CD1c-positive myeloid dendritic cell (primary cell): ENCODE measurements at regions not wholly inside any gene's neighbourhood (a gene's known extent, or its start where the extent isn't known, plus 50 kb on each side); places are given as distances from the start of the nearest gene placed in this dataset.
A peak's percentile ranks its signal among the peaks of the same experiment; 100 is the strongest.
"Not testable (repeated sequence)": the region's sequence is repeated elsewhere in the genome, so short reads cannot be mapped to it uniquely, and the experiment has no call there.

ENCODE experiments used
- DNase-seq: peaks from one replicate; pipeline ENCODE4 v3.0.0-alpha.2; 2016; ENCODE audit errors: extremely low spot score

DNA sequence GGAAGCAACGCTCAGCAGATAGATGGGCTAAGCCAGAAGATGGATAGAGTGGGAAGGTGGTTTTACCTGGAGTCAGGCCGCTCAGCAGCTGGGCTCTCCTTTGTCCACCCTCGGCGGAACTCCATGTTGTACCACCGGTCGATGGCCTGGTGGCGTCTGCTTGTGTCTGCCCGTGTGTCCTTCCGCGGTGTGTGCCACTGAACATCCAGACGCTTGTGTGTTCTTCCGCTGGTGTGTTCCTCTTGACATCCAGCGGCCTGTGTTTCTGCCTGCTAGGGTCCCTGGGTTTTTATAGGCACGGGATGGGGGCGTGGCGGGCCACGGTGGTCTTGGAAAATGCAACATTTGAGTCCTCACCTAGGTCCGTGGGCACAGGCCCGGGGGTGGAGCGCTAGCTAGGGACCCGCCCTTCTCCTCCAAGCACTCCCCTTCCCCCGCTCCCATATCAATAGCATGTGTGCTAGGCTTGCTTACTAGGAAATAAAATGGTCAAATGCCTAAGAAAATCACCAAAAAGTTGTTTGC lies 1431.7 kb upstream of the ACVR2A start:
- no peak for DNase-seq

GRCh38 chr2:146412625-146413024 lies 1432.2 kb upstream of the ACVR2A start:
- DNase-seq, result no peak

DNA sequence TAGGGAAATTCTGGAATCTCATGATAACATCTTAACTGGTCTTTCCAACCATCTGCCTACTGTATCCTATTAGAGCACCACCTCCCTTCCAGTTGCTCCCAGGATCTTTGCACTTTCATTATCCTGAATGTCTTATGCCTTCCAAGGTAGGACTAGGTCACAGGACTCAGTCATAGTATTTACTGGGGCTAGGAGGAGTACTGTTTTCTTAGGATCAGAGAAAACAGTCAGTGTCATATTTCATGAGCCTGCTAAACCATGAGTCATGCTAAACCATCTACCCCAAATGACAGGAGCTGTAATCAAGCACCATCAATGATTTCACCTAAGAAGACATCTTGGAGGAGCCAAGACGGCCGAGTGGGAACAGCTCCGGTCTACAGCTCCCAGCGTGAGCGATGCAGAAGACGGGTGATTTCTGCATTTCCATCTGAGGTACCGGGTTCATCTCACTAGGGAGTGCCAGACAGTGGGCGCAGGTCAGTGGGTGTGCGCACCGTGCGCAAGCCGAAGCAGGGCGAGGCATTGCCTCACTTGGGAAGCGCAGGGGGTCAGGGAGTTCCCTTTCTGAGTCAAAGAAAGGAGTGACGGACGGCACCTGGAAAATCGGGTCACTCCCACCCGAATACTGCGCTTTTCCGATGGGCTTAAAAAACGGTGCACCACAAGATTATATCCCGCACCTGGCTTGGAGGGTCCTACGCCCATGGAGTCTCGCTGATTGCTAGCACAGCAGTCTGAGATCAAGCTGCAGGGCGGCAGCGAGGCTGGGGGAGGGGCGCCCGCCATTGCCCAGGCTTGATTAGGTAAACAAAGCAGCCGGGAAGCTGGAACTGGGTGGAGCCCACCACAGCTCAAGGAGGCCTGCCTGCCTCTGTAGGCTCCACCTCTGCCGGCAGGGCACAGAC lies 1439.2 kb upstream of the ACVR2A start:
- DNase-seq, result not testable (repeated sequence)

DNA sequence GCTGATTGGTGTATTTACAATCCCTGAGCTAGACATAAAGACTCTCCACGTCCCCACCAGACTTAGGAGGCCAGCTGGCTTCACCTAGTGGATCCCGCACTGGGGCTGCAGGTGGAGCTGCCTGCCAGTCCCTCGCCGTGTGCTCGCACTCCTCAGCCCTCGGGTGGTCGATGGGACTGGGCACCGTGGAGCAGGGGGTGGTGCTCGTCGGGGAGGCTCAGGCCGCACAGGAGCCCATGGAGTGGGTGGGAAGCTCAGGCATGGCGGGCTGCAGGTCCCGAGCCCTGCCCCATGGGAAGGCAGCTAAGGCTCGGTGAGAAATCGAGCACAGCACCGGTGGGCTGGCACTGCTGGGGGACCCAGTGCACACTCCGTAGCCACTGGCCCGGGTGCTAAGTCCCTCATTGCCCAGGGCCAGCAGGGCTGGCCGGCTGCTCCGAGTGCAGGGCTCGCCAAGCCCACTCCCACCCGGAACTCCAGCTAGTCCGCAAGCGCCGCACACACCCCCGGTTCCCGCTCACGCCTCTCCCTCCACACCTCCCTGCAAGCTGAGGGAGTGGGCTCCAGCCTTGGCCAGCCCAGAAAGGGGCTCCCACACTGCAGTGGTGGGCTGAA lies 1441.2 kb upstream of the ACVR2A start:
- not testable (repeated sequence) for DNase-seq

DNA sequence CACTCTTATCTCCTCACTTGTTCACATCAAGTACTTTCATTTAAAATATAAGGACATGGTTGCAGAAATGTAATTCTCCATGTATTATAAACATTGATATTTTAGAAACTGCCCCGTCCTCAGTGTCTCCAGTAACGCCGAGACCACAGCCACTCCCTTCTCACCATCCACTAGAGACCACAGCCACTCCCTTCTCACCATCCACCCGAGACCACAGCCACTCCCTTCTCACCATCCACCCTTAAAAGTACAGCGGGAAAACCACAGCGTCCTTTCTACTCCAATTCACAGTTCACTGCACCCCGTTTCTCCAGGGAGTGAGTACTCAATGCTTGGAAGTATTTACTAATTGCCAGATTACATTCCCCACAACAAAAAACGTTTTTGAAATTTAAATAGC lies 1452.2 kb upstream of the ACVR2A start:
- no peak for DNase-seq

DNA sequence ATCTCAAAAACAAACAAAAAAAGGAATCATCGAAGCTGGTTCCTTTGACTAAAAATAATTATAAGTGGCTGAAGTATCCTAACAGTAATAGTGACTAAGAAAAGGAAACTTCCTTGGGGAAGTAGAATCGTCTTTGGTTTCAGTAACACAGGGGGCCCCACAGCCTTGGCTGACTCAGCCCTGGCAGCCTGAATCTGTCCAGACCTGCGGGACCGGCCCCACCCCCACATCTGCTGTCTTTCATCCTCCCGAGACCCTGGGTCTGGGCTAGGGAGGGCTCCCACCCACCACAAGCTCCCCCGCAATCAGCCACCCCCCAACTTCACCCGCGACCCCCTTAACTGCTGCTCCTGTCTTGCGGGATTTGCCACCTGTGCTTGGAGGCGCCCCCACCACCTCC lies 1452.6 kb upstream of the ACVR2A start:
- peak; percentile 4 for DNase-seq

DNA sequence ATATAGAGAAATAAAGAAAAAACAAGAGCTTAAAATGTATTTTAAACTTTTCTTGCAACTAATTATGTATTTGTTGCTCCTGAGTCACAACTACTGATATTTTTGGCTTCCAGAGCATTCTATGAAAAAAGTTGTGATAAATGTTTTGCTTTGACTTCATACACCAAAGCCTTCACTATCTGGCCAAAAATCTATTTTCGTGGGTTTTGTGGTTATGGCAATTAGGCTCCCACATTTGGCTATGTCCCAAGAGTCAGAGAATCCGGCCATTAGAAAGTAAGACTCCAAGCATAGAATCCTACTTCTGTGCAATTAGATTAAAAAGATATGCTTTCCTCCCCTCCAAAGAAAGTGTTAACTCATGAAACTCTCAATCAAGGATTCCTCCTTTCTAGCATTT lies 1456.1 kb upstream of the ACVR2A start:
- DNase-seq, result no peak

GRCh38 chr2:146386096-146386495 lies 1458.7 kb upstream of the ACVR2A start:
- no peak for DNase-seq

GRCh38 chr2:146385031-146385430 lies 1459.8 kb upstream of the ACVR2A start:
- DNase-seq, result no peak

DNA sequence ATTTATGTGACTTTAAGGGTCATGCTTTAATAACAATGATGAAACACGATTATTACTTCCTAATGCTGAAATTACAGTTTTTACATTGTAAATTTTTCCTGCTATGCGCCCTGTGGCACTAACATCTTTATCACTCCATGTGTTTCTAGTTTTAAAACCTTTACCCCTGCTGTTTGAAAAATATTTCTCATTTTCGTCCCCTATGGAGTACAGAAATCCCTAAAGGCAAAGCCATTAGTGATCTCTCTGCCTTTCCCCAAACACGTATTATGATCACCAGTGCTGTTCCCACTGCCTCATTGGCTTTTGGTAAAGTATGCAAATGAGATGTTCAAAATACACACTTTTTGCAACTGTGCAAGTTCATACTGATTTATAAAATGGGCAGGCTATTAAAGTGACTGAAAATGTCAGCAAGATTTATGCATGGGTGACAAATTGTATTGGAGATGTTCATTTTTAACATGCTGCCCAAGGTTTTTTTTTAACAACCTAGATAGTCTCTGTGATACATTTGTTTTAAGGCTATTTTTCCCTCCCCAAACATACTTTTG lies 1468.2 kb upstream of the ACVR2A start:
- no peak for DNase-seq

DNA sequence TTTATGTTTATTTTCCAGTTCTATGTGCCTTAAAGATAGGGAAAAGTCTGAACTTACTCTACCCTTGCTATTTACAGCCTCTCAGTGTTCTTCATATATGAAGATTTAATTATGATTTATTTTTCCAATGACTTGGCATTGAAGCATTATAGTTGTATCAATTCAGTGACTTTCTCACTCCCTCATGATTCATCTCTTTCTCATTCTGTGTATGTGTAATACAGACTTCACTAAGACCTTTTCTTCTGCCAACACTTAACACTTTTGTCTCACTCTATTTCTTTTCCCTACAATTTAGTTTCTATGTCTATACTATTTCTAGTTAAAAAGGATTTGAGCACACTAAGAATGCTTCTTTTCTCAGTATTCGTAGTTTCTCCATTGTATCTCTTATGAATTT lies 1470.3 kb upstream of the ACVR2A start:
- no peak for DNase-seq

GRCh38 chr2:146371364-146371763 lies 1473.5 kb upstream of the ACVR2A start:
- DNase-seq, result not testable (repeated sequence)

DNA sequence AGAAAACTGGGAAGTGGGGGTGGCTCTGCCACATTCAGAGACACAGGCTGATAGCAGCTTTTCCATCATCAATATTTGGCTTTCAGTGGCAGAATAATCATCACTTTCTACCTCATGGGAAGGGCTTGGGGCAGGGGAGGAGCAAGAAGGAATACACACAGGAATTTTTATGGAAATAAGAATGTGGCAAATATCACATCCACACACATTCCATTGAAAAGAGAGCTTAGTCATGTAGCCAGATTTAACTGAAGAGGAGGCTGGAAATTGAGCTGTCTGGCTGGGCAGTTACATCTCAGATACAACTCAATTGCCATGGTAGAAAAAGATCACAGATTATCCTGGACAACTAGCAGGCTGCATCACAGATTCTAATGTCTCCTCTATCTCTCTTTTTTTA lies 1474.0 kb upstream of the ACVR2A start:
- DNase-seq, result no peak

- DNase-seq, result no peak
These were observed 1478.6 kb upstream of the ACVR2A start for GRCh38 chr2:146366276-146366675.

DNA sequence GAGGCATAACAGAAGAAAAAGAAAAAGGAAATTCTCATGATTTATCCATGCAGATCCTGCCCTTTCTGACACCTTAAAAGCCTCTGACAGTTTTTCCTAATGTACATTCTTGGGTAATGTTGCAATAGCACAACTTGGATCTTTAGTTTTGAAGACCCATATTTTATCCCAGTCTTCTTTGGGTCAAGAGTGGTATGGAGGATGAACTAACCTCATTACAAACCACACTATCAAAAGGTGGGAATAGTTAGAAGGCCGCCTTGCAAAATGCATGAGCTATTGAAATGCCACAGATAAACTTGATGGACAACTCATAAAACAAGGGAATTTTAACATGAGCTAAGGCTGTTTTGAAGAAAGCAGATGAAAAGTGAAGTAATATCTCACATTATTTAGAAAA lies 1479.8 kb upstream of the ACVR2A start:
- no peak for DNase-seq

GRCh38 chr2:146363731-146364130 lies 1481.1 kb upstream of the ACVR2A start:
- DNase-seq, result no peak

DNA sequence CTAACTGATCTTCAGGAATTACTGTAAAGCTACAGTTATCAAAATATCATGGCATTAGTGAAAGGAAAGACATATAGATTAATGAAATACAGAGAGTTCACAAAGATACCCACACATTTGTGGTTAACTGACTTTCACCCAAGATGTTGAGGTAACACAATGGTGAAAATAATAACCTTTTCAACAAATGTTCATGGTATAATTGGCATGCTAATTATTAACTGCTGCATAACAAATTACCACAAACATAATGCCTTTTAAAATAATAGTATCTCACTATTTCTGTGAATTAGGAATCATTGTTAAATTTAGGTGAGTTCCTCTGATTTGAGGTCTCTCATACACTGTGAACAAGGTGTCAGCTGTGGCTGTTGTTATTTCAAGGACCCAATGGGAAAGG lies 1493.1 kb upstream of the ACVR2A start:
- DNase-seq, result no peak

GRCh38 chr2:146349334-146349733 lies 1495.5 kb upstream of the ACVR2A start:
- DNase-seq, result no peak

DNA sequence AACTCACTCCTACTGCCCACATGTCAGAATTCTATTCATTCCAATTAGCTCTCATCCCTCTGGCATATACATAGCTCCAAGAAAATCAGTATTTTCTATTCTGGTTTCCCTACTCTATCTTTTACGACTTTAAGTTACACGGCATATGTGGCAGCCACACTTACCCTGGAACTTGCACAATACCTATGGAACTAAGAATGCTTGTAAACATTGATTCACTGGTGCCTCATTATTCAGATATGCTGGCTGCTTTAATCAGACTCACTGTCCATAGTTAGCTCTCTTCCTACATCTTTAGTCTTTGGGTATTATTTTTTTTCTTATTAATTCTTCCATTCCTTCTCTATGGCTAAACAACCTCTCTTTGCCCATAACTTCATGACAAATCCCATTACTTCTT lies 1519.9 kb upstream of the ACVR2A start:
- no peak for DNase-seq

GRCh38 chr2:146323564-146323963 lies 1521.3 kb upstream of the ACVR2A start:
- no peak for DNase-seq

DNA sequence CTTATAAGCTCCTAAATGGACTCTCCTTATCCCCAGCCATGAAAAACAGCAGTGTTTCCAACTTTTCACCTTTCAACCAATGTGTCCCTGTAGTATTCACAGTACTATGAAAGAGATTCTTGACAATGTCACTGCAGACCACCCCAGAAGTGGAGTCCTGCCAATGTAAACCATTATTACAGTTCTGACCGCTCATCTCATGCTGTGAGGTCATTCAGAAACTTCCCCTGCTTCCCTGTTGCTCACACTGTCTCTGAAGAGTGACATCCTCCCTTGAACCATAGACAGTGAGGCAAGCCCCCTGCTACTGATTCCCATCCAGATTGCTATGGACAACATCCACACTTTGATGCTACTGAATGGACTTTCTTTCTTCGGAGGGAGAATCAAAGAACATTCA lies 1523.7 kb upstream of the ACVR2A start:
- DNase-seq, result no peak

DNA sequence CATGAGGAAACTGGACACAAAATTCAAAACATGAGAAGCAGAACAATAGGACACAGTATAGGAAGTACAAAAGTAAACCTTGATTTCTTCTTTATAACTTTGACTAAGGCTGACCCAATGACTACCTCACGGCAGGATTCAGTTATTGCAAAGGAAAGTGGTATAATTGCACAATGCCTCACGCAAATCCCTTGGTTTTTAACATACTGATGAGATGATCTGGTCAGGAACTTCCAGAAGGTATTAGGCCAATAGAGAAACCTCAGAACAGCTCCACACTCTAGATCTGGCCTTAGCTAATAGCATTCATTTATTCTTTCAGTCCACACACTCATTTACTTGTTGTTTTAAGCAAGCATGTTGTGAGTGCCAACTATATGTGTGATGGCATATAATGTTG lies 1526.9 kb upstream of the ACVR2A start:
- DNase-seq, result no peak

GRCh38 chr2:146312899-146313298 lies 1531.9 kb upstream of the ACVR2A start:
- DNase-seq, result no peak
